GM18526 (cell line): ENCODE measurements at regions not wholly inside any gene's neighbourhood (a gene's known extent, or its start where the extent isn't known, plus 50 kb on each side); places are given as distances from the start of the nearest gene placed in this dataset.

ENCODE experiments used
- POLR2A ChIP-seq: IDR thresholded peaks from 3 replicates; pipeline ENCODE4 v1.6.1; 2011; ENCODE audit not compliant: insufficient read length; ENCODE audit errors: extremely low read depth

- no peak for TF ChIP-seq POLR2A
These were observed 152.8 kb downstream of the CHST1 start for GRCh38 chr11:45512471-45513148.

GRCh38 chr11:45511566-45511965 is 153.9 kb downstream of the CHST1 start:
- no peak for TF ChIP-seq POLR2A

GRCh38 chr11:45507916-45508315 is 157.5 kb downstream of the CHST1 start:
- TF ChIP-seq POLR2A, result no peak

GRCh38 chr11:45503311-45503710 is 162.1 kb downstream of the CHST1 start:
- TF ChIP-seq POLR2A, result no peak

GRCh38 chr11:45502226-45502545 is 163.2 kb downstream of the CHST1 start:
- no peak for TF ChIP-seq POLR2A

GRCh38 chr11:45501392-45502225 is 163.8 kb downstream of the CHST1 start:
- TF ChIP-seq POLR2A, result no peak

GRCh38 chr11:45500451-45500850 is 165.0 kb downstream of the CHST1 start:
- TF ChIP-seq POLR2A, result no peak

GRCh38 chr11:45494738-45495137 is 170.7 kb downstream of the CHST1 start:
- no peak for TF ChIP-seq POLR2A

GRCh38 chr11:45489281-45489905 is 176.0 kb downstream of the CHST1 start:
- no peak for TF ChIP-seq POLR2A

GRCh38 chr11:45486461-45486860 is 179.0 kb downstream of the CHST1 start:
- TF ChIP-seq POLR2A, result no peak

- TF ChIP-seq POLR2A, result no peak
These were observed 180.2 kb downstream of the CHST1 start for GRCh38 chr11:45485070-45485707.

- TF ChIP-seq POLR2A, result no peak
These were observed 181.0 kb downstream of the CHST1 start for GRCh38 chr11:45484326-45484883.

GRCh38 chr11:45483416-45483815 is 182.0 kb downstream of the CHST1 start:
- no peak for TF ChIP-seq POLR2A

GRCh38 chr11:45482331-45482730 is 183.1 kb downstream of the CHST1 start:
- no peak for TF ChIP-seq POLR2A

GRCh38 chr11:45481026-45481425 is 184.4 kb downstream of the CHST1 start:
- TF ChIP-seq POLR2A, result no peak
